Gastroesophageal sphincter (tissue), 4 donors: ENCODE measurements at regions not wholly inside any gene's neighbourhood (a gene's known extent, or its start where the extent isn't known, plus 50 kb on each side); places are given as distances from the start of the nearest gene placed in this dataset.

Experiments
- ATAC-seq: fragments of 150-250 bp; one replicate; pipeline ENCODE4 v1.9.1; 2016; ENCODE audit warnings: mild to moderate bottlenecking, moderate library complexity
- H3K27ac ChIP-seq, 4 donors: fragments of 200-600 bp; sonication (generic) in 3 of 4; 1 replicate in 3 of 4; 2 replicates in 1 of 4; pipeline ENCODE4 v1.5.1; 2016 to 2019
- H3K27me3 ChIP-seq: fragments of 200-600 bp; sonication (generic); one replicate; pipeline ENCODE4 v1.5.1; 2019
- H3K36me3 ChIP-seq, 2 donors: fragments of 200-600 bp; sonication (generic); one replicate each; pipeline ENCODE4 v1.5.1; 2019; ENCODE audit warnings: control low read depth in 1 of 2
- H3K4me1 ChIP-seq, 3 donors: fragments of 200-600 bp; sonication (generic); 1 replicate in 2 of 3; 2 replicates in 1 of 3; pipeline ENCODE4 v1.5.1; 2016 to 2019; ENCODE audit warnings: control low read depth in 2 of 3
- H3K4me3 ChIP-seq, 2 donors: fragments of 200-600 bp; sonication (generic); one replicate each; pipeline ENCODE4 v1.5.1; 2019; ENCODE audit warnings: mild to moderate bottlenecking in 1 of 2, moderate library complexity in 1 of 2
- H3K9me3 ChIP-seq, 3 donors: fragments of 200-600 bp; sonication (generic); one replicate each; pipeline ENCODE4 v1.5.1; 2017 to 2019; ENCODE audit warnings: control low read depth in 2 of 3
- EP300 ChIP-seq: sonication (generic); formaldehyde crosslinking; IDR thresholded peaks from one replicate; pipeline ENCODE4 v1.6.1; 2017; ENCODE audit warnings: antibody characterized with exemption, mild to moderate bottlenecking
- POLR2A ChIP-seq, 2 donors: fragments of 450-650 bp; IDR thresholded peaks; one replicate each; pipeline ENCODE4 v1.6.1; 2017; ENCODE audit warnings: antibody characterized with exemption in 2 of 2, mild to moderate bottlenecking in 2 of 2, moderate library complexity in 1 of 2
- POLR2AphosphoS5 ChIP-seq: sonication (generic); formaldehyde crosslinking; IDR thresholded peaks from one replicate; pipeline ENCODE4 v1.6.1; 2017; ENCODE audit warnings: antibody characterized with exemption
- WGBS, 2 donors: methylation state at CpG; one replicate each; pipeline ENCODE4 v1.1.5; 2018; ENCODE audit warnings: low coverage in 1 of 2; 5-methylcytosine and 5-hydroxymethylcytosine counted together
- TF ChIP-seq, protein P1 (sequence below), 4 experiments: fragments of 200-600 bp in 2 of 4; fragments of 450-650 bp in 2 of 4; sonication (generic) in 1 of 4; IDR thresholded peaks; one replicate each; pipeline ENCODE4 v1.5.1; 2017 to 2019; ENCODE audit warnings: antibody characterized with exemption in 4 of 4, mild to moderate bottlenecking in 2 of 4, moderate library complexity in 2 of 4

DNA sequence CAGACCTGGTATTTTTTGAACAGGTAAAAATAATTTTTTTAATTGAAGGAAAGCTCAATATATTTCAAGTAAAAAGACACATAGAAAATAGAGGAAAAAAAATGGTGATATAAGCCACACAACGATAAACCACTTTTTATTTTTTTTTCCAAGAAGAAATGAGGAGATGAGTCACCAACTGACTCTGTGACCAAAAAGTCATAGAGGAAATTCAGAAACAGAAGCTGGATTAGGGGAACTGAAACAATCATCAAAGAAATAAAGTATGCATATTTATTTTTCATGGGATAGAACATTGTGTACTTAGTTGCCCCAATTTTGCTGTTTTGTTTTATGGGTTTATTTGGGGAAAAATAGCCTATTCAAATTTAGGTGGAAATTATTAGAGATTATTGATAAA, 176.8 kb upstream of the AGR3 start:
- 20 to 60% methylated on average over 1 of the region's 1 CpG for WGBS, 2 donors
- H3K36me3 ChIP-seq, result no peaks in the 10 kb centered on the region
- H3K27ac ChIP-seq, result no peak overlapping the region
- H3K27me3 ChIP-seq, result no peaks in the 10 kb centered on the region
- ATAC-seq, result no peak
- TF ChIP-seq EP300, result no peak
- TF ChIP-seq POLR2A (IDR thresholded peaks at IDR 0.05), result no peak
- TF ChIP-seq POLR2AphosphoS5, result no peak
- TF ChIP-seq, protein P1, sequence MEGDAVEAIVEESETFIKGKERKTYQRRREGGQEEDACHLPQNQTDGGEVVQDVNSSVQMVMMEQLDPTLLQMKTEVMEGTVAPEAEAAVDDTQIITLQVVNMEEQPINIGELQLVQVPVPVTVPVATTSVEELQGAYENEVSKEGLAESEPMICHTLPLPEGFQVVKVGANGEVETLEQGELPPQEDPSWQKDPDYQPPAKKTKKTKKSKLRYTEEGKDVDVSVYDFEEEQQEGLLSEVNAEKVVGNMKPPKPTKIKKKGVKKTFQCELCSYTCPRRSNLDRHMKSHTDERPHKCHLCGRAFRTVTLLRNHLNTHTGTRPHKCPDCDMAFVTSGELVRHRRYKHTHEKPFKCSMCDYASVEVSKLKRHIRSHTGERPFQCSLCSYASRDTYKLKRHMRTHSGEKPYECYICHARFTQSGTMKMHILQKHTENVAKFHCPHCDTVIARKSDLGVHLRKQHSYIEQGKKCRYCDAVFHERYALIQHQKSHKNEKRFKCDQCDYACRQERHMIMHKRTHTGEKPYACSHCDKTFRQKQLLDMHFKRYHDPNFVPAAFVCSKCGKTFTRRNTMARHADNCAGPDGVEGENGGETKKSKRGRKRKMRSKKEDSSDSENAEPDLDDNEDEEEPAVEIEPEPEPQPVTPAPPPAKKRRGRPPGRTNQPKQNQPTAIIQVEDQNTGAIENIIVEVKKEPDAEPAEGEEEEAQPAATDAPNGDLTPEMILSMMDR (IDR thresholded peaks at IDR 0.05), result no peak
- H3K9me3 ChIP-seq, result no peaks in the 10 kb centered on the region
- H3K4me3 ChIP-seq, result no peak overlapping the region
- no peaks in the 10 kb centered on the region for H3K4me1 ChIP-seq

DNA sequence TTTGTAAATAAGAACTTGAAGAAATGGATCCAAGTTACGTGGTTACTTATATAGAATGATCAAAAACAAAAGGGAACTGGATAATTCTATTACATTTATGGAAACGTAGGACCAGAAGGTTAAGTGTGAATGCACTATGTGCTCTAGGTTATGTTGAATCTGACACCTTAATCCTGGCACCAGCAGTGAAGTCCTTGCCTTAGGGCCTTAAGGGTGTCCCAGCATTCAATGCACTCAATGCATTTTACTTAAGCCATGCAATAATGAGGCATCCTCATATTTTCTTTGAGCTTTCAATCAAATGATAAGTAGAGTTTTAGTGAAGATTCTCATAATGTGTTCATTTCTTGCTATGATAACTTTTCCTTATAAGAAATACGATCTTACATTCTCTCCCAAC, 178.3 kb upstream of the AGR3 start:
- Histone ChIP-seq H3K36me3 (no peaks in the 10 kb centered on the region), H3K4me3 (no peak overlapping the region), H3K27me3 (no peaks in the 10 kb centered on the region), H3K27ac (no peak overlapping the region), H3K9me3 (no peaks in the 10 kb centered on the region), H3K4me1 (no peaks in the 10 kb centered on the region)
- TF ChIP-seq POLR2A (IDR thresholded peaks at IDR 0.05) (no peak), POLR2AphosphoS5 (no peak), EP300 (no peak)
- TF ChIP-seq, protein P1 (IDR thresholded peaks at IDR 0.05), result no peak
- 90 to 94% methylated on average over 3 of the region's 3 CpGs for WGBS, 2 donors
- ATAC-seq, result no peak

DNA sequence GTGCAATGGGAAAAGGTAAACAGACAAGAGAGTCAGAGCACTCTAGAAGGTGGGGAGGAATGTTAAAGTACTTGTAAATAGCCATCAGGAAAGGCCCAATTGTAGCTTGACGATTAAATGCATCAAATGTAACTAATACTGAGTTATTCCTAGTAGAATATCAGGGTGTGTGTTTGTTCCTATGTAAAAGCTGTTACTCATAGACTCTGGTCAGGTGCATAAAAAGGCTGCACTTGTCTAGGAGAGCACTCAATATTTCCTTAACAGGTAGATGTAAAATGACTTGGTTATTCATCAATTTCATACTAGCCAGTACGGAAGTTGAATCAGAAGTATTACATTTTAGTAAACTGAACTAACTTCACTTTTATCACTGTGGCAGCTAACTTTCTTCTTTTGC, 179.7 kb upstream of the AGR3 start:
- no peak overlapping the region for H3K27ac ChIP-seq
- WGBS, 2 donors, result 69 to 77% methylated on average over 2 of the region's 2 CpGs
- TF ChIP-seq POLR2AphosphoS5, result no peak
- no peak for TF ChIP-seq POLR2A (IDR thresholded peaks at IDR 0.05)
- TF ChIP-seq, protein P1 (IDR thresholded peaks at IDR 0.05), result no peak
- no peak for TF ChIP-seq EP300

DNA sequence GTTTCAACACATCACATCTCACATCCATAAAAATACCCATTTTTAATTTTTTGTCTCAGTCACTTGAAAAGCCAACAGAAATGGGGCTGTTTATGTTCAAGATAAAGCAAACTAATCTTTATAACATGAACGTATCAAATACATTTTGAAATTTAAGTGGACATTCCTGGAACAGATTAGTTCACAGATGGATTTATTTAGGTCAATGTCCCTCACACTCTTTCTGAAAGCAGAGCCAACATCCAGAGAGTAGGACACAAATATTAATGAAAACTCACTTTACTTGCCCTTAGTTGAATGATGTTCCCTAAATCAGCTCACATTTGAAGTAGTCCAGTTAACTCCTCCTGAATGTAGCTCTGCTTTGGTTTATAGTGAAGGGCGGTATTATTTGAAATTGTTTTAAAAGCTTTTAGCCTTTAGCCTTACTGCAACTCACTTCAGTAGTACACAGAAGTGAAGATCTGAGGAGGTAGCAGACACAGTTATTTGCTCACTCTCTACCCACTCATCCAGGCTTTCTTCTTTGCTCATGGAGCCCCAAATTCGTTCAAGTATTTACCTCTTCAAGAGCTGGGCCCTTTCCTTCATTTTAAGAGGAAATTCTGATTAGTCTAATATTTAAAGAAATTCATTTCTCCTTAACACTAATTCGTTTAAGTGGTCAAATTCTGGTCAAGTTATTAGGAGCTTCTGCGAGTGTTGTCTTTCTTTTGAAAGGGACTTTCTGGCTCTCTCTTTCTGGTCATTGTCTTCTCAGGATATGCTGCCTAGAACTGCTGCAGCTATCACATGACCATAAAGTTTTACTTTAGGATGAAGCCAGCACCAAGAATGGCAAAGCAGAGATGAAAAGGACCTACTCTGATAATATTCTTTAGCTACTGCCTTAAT, 180.6 kb upstream of the AGR3 start:
- Histone ChIP-seq H3K27ac (no peak overlapping the region), H3K36me3 (no peaks in the 10 kb centered on the region), H3K4me1 (no peaks in the 10 kb centered on the region), H3K27me3 (no peaks in the 10 kb centered on the region), H3K4me3 (no peak overlapping the region), H3K9me3 (no peaks in the 10 kb centered on the region)
- 50 to 52% methylated on average over 3 to 5 of the region's 5 CpGs for WGBS, 2 donors
- no peak for ATAC-seq
- TF ChIP-seq, protein P1 (IDR thresholded peaks at IDR 0.05), result no peak
- TF ChIP-seq EP300, result no peak
- TF ChIP-seq POLR2AphosphoS5, result no peak
- no peak for TF ChIP-seq POLR2A (IDR thresholded peaks at IDR 0.05)

More for the DNA sequence above, 179.7 kb upstream of the AGR3 start:
- no peaks in the 10 kb centered on the region for H3K4me1 ChIP-seq
- H3K4me3 ChIP-seq, result no peak overlapping the region
- H3K9me3 ChIP-seq, result no peaks in the 10 kb centered on the region
- no peak for ATAC-seq
- H3K27me3 ChIP-seq, result no peaks in the 10 kb centered on the region
- no peaks in the 10 kb centered on the region for H3K36me3 ChIP-seq

DNA sequence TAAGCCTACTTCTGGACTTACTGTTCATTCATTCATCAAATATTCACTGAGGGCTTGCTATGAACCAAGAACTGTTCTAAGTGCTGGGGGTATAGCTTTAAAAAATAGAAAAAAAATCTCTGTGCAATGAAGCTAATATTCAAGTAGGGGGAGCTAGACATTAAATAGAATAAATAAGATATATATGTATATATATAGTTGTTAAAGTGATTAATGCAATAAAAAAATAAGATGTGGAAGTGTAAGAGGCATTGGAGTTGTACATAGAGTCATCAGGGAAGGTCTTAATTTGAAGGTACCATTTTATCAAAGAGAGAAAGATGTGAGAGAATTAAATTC, 181.2 kb upstream of the AGR3 start:
- Histone ChIP-seq H3K27ac (no peak overlapping the region), H3K4me1 (no peaks in the 10 kb centered on the region), H3K27me3 (no peaks in the 10 kb centered on the region), H3K4me3 (no peak overlapping the region), H3K36me3 (no peaks in the 10 kb centered on the region), H3K9me3 (no peaks in the 10 kb centered on the region)
- no peak for TF ChIP-seq EP300
- TF ChIP-seq POLR2A (IDR thresholded peaks at IDR 0.05), result no peak
- TF ChIP-seq POLR2AphosphoS5, result no peak
- TF ChIP-seq, protein P1 (IDR thresholded peaks at IDR 0.05), result peak in 1 of 4 experiments; percentile 21
- no peak for ATAC-seq
